Nephron progenitor cell (in vitro differentiated cells): ENCODE measurements at regions not wholly inside any gene's neighbourhood (a gene's known extent, or its start where the extent isn't known, plus 50 kb on each side); places are given as distances from the start of the nearest gene placed in this dataset.
"Not testable (repeated sequence)": the region's sequence is repeated elsewhere in the genome, so short reads cannot be mapped to it uniquely, and the experiment has no call there.

ENCODE experiments used
- DNase-seq: peaks from one replicate; pipeline ENCODE4 v3.0.0; 2021
- H3K27ac Mint-ChIP-seq: 2 replicates; pipeline ENCODE4 v1.8.0; 2021; ENCODE audit warnings: mild to moderate bottlenecking, moderate library complexity, mixed read lengths
- H3K27me3 Mint-ChIP-seq: 2 replicates; pipeline ENCODE4 v1.8.0; 2021; ENCODE audit warnings: mild to moderate bottlenecking, low read depth, mixed read lengths; ENCODE audit not compliant: poor library complexity
- H3K36me3 Mint-ChIP-seq: 2 replicates; pipeline ENCODE4 v1.8.0; 2021; ENCODE audit warnings: low read depth, mixed read lengths
- H3K4me1 Mint-ChIP-seq: 2 replicates; pipeline ENCODE4 v1.8.0; 2021; ENCODE audit warnings: mixed read lengths
- H3K4me3 Mint-ChIP-seq: 2 replicates; pipeline ENCODE4 v1.8.0; 2021; ENCODE audit warnings: mild to moderate bottlenecking, moderate library complexity, mixed read lengths
- H3K9me3 Mint-ChIP-seq: 2 replicates; pipeline ENCODE4 v1.8.0; 2021; ENCODE audit warnings: mild to moderate bottlenecking, moderate library complexity, mixed read lengths
- CTCF ChIP-seq: fragments of 200-600 bp; sonication (generic); IDR thresholded peaks from 2 replicates; pipeline ENCODE4 v1.5.0; 2021; ENCODE audit warnings: antibody characterized with exemption

GRCh38 chr4:3983518-3984125 is 217.4 kb downstream of the ADRA2C start:
- H3K4me1 Mint-ChIP-seq = peaks cover 12% of the 10 kb centered on the region
- H3K36me3 Mint-ChIP-seq, H3K27ac Mint-ChIP-seq, H3K27me3 Mint-ChIP-seq, DNase-seq, H3K4me3 Mint-ChIP-seq, H3K9me3 Mint-ChIP-seq: not testable (repeated sequence)

GRCh38 chr4:3984796-3985195 is 218.6 kb downstream of the ADRA2C start:
- H3K36me3 Mint-ChIP-seq, H3K27me3 Mint-ChIP-seq, H3K9me3 Mint-ChIP-seq, H3K27ac Mint-ChIP-seq, DNase-seq: not testable (repeated sequence)
- Mint-ChIP-seq H3K4me1 (peaks cover 12% of the 10 kb centered on the region), H3K4me3 (peak overlapping the region; percentile 58)
- peak; percentile 26 for TF ChIP-seq CTCF

GRCh38 chr4:3986412-3986811 is 220.2 kb downstream of the ADRA2C start:
- DNase-seq, H3K27ac Mint-ChIP-seq, H3K36me3 Mint-ChIP-seq, H3K4me3 Mint-ChIP-seq: not testable (repeated sequence)
- peaks cover 12% of the 10 kb centered on the region for H3K4me1 Mint-ChIP-seq
- H3K27me3 Mint-ChIP-seq = peaks cover 13% of the 10 kb centered on the region
- H3K9me3 Mint-ChIP-seq = peaks cover 12% of the 10 kb centered on the region

GRCh38 chr4:3997386-3997785 is 229.3 kb downstream of the OTOP1 start:
- not testable (repeated sequence) for DNase-seq, H3K36me3 Mint-ChIP-seq, H3K27me3 Mint-ChIP-seq, H3K4me1 Mint-ChIP-seq, H3K27ac Mint-ChIP-seq, H3K4me3 Mint-ChIP-seq
- peaks cover 11% of the 10 kb centered on the region for H3K9me3 Mint-ChIP-seq

GRCh38 chr4:4004036-4004435 is 222.7 kb downstream of the OTOP1 start:
- H3K4me1 Mint-ChIP-seq, H3K27me3 Mint-ChIP-seq, DNase-seq, H3K36me3 Mint-ChIP-seq, H3K4me3 Mint-ChIP-seq, H3K9me3 Mint-ChIP-seq: not testable (repeated sequence)
- H3K27ac Mint-ChIP-seq = peak overlapping the region; percentile 55

- H3K27me3 Mint-ChIP-seq, H3K4me3 Mint-ChIP-seq, H3K9me3 Mint-ChIP-seq, DNase-seq, H3K4me1 Mint-ChIP-seq, H3K36me3 Mint-ChIP-seq, H3K27ac Mint-ChIP-seq: not testable (repeated sequence)
These were observed 222.0 kb downstream of the OTOP1 start for GRCh38 chr4:4004702-4005101.

GRCh38 chr4:4006356-4006755 is 220.4 kb downstream of the OTOP1 start:
- not testable (repeated sequence) for H3K4me1 Mint-ChIP-seq, H3K36me3 Mint-ChIP-seq, H3K4me3 Mint-ChIP-seq, H3K9me3 Mint-ChIP-seq, H3K27ac Mint-ChIP-seq, H3K27me3 Mint-ChIP-seq, DNase-seq

GRCh38 chr4:4019071-4019470 is 207.7 kb downstream of the OTOP1 start:
- not testable (repeated sequence) for H3K4me3 Mint-ChIP-seq, H3K27me3 Mint-ChIP-seq, H3K27ac Mint-ChIP-seq, H3K4me1 Mint-ChIP-seq, H3K36me3 Mint-ChIP-seq, DNase-seq
- peaks cover 39% of the 10 kb centered on the region for H3K9me3 Mint-ChIP-seq

- H3K27me3 Mint-ChIP-seq = not testable (repeated sequence)
These were observed 205.6 kb downstream of the OTOP1 start for GRCh38 chr4:4021161-4021560.

GRCh38 chr4:4026708-4027107 is 200.0 kb downstream of the OTOP1 start:
- not testable (repeated sequence) for H3K4me3 Mint-ChIP-seq, H3K9me3 Mint-ChIP-seq, DNase-seq, H3K27me3 Mint-ChIP-seq, H3K36me3 Mint-ChIP-seq, H3K4me1 Mint-ChIP-seq, H3K27ac Mint-ChIP-seq

More at GRCh38 chr4:4021161-4021560, 205.6 kb downstream of the OTOP1 start:
- not testable (repeated sequence) for H3K36me3 Mint-ChIP-seq, H3K4me1 Mint-ChIP-seq, H3K4me3 Mint-ChIP-seq, DNase-seq, H3K27ac Mint-ChIP-seq
- peaks cover 27% of the 10 kb centered on the region for H3K9me3 Mint-ChIP-seq

GRCh38 chr4:4028752-4029151 is 198.0 kb downstream of the OTOP1 start:
- H3K36me3 Mint-ChIP-seq, H3K4me1 Mint-ChIP-seq, H3K9me3 Mint-ChIP-seq, H3K27ac Mint-ChIP-seq, H3K27me3 Mint-ChIP-seq, DNase-seq, H3K4me3 Mint-ChIP-seq: not testable (repeated sequence)

- H3K27ac Mint-ChIP-seq = not testable (repeated sequence)
These were observed 196.2 kb downstream of the OTOP1 start for GRCh38 chr4:4030509-4030908.

GRCh38 chr4:4031446-4032135 is 195.1 kb downstream of the OTOP1 start:
- not testable (repeated sequence) for H3K27me3 Mint-ChIP-seq

More at GRCh38 chr4:4030509-4030908, 196.2 kb downstream of the OTOP1 start:
- H3K27me3 Mint-ChIP-seq, H3K4me3 Mint-ChIP-seq, DNase-seq: not testable (repeated sequence)
- Mint-ChIP-seq H3K4me1 (peaks cover 14% of the 10 kb centered on the region), H3K36me3 (peaks cover 11% of the 10 kb centered on the region), H3K9me3 (peaks cover 14% of the 10 kb centered on the region)

GRCh38 chr4:4032364-4032763 is 194.4 kb downstream of the OTOP1 start:
- DNase-seq, H3K4me3 Mint-ChIP-seq, H3K27ac Mint-ChIP-seq, H3K27me3 Mint-ChIP-seq: not testable (repeated sequence)
- peaks cover 20% of the 10 kb centered on the region for H3K9me3 Mint-ChIP-seq
- peaks cover 25% of the 10 kb centered on the region for H3K4me1 Mint-ChIP-seq
- peaks cover 29% of the 10 kb centered on the region for H3K36me3 Mint-ChIP-seq

More at GRCh38 chr4:4031446-4032135, 195.1 kb downstream of the OTOP1 start:
- peaks cover 17% of the 10 kb centered on the region for H3K9me3 Mint-ChIP-seq
- peaks cover 25% of the 10 kb centered on the region for H3K4me1 Mint-ChIP-seq
- not testable (repeated sequence) for DNase-seq, H3K27ac Mint-ChIP-seq, H3K4me3 Mint-ChIP-seq
- H3K36me3 Mint-ChIP-seq = peaks cover 22% of the 10 kb centered on the region
